ENCODE measurements at regions not wholly inside any gene's neighbourhood (a gene's known extent, or its start where the extent isn't known, plus 50 kb on each side); places are given as distances from the start of the nearest gene placed in this dataset.

DNA sequence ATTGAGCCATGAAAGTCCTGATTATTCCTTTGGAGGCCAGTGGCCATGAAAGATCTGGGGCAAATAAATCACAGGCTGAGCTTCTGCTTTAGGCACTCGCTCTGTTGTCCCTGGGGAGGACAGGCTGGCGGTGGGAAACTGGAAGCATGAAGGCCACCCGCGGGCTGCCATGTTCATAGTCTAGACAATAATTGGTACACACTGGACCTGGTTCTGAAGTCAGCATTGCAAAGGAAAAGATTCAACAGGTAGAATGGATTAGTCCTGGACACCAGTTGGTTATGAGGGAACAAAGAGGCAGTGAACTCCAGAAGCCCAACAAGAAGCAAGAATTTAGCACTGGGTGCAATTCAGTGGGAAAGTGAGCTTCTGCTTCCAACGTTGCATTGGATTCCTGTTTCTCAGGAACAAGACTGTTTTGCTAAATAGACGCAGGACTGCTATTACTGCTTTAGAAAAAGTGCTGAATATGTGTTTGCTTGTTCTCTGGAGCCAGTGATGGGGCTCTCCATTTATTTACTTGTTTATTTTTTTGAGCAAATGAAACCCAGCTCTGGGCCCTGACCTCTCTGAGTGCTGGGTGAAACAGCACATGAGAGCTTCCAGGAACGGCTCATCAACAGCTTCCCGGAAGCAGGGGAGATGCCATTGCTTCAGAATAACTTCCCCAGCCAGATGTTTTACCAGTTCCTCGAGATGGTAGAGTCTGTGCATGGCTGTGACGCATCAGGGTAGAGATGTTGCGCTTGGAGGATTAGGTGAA is 336.4 kb downstream of the ZNF536 start:
- Histone ChIP-seq H3K27ac (ENCODE audit: low read depth, low read length, severe bottlenecking) (no peak overlapping the region), H3K9me3 (ENCODE audit: control insufficient read depth, low read length) (no peaks in the 10 kb centered on the region), H3K4me3 (ENCODE audit: extremely low read depth, insufficient read depth, low read length, poor library complexity, severe bottlenecking) (no peak overlapping the region), H3K36me3 (ENCODE audit: control insufficient read depth, insufficient read depth, low read length) (no peaks in the 10 kb centered on the region), H3K4me1 (ENCODE audit: control insufficient read depth, insufficient read depth, low read length, poor library complexity, severe bottlenecking) (no peaks in the 10 kb centered on the region)
- 94 to 97% methylated on average over 8 to 10 of the region's 11 CpGs for WGBS, 2 experiments (ENCODE audit: insufficient coverage in 2 of 2)

DNA sequence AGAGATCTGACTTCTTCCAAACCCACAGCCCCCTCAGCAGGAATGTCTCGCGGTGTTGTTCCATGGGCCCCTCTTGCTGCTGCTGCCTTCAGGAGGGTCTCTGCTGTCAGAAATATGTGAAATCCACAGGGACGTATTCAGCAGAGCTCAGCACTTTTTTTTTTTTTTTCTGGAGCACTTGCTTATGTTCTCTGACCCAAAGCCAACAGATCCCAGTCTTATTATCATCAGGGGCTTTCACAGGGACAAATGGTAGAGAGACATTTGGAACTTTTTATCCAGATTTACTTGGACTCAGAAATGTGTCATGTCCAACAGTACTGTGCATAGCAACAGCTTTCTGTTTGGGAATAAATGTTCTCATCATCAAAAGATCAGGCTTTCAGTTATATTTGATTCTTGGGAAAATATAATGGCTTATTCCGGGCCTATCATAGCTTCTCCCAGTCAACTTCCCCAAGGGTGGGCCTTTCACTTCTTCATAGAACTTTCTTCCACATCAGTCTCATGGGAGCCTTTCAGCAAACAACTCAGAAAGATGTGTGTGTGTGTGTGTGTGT is 332.7 kb downstream of the ZNF536 start:
- 80 to 89% methylated on average over 3 of the region's 4 CpGs for WGBS, 2 experiments (ENCODE audit: insufficient coverage in 2 of 2)
- no peak overlapping the region for H3K27ac ChIP-seq (ENCODE audit: low read depth, low read length, severe bottlenecking)
- no peaks in the 10 kb centered on the region for H3K9me3 ChIP-seq (ENCODE audit: control insufficient read depth, low read length)
- H3K4me3 ChIP-seq (ENCODE audit: extremely low read depth, insufficient read depth, low read length, poor library complexity, severe bottlenecking), result no peak overlapping the region
- no peaks in the 10 kb centered on the region for H3K36me3 ChIP-seq (ENCODE audit: control insufficient read depth, insufficient read depth, low read length)
- no peaks in the 10 kb centered on the region for H3K4me1 ChIP-seq (ENCODE audit: control insufficient read depth, insufficient read depth, low read length, poor library complexity, severe bottlenecking)

DNA sequence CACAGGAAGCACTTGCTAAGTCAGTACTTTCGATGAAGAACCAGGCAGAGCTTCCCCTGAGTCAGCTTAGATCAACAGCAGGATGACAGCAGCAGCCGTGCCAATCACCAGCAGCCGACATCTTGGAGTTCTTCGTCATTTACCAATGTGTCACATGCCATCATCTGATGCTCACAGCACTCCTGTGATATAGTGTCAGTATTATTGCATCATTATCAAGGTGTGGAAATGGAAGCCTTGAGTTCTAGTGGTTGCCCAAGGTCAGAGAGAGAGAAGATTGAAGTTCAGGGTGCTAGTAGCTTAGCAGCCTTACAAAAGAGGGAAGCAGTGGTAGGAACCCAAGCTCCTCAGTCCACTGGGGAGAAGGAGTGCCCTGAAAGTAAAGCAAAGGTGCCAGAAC is 331.5 kb downstream of the ZNF536 start:
- Histone ChIP-seq H3K4me3 (ENCODE audit: extremely low read depth, insufficient read depth, low read length, poor library complexity, severe bottlenecking) (no peak overlapping the region), H3K36me3 (ENCODE audit: control insufficient read depth, insufficient read depth, low read length) (no peaks in the 10 kb centered on the region), H3K4me1 (ENCODE audit: control insufficient read depth, insufficient read depth, low read length, poor library complexity, severe bottlenecking) (no peaks in the 10 kb centered on the region), H3K27ac (ENCODE audit: low read depth, low read length, severe bottlenecking) (no peak overlapping the region), H3K9me3 (ENCODE audit: control insufficient read depth, low read length) (no peaks in the 10 kb centered on the region)
- 92 to 94% methylated on average over 3 of the region's 4 CpGs for WGBS, 2 experiments (ENCODE audit: insufficient coverage in 2 of 2)

DNA sequence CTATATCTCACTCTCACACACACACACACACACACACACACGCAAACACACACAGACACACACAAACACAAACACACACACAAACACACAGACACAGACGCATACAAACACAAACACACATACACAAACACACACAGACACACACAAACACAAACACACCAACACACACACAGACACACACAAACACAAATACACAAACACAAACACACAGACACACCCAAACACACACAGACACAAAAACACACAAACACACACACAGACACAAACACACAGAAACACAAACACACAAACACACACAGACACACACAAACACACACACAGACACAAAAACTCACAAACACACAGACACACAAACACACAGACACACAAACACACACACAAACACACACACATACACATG is 329.0 kb downstream of the ZNF536 start:
- 83 to 92% methylated on average over 1 of the region's 2 CpGs for WGBS, 2 experiments (ENCODE audit: insufficient coverage in 2 of 2)
- Histone ChIP-seq H3K4me3 (ENCODE audit: extremely low read depth, insufficient read depth, low read length, poor library complexity, severe bottlenecking) (no peak overlapping the region), H3K36me3 (ENCODE audit: control insufficient read depth, insufficient read depth, low read length) (no peaks in the 10 kb centered on the region)

DNA sequence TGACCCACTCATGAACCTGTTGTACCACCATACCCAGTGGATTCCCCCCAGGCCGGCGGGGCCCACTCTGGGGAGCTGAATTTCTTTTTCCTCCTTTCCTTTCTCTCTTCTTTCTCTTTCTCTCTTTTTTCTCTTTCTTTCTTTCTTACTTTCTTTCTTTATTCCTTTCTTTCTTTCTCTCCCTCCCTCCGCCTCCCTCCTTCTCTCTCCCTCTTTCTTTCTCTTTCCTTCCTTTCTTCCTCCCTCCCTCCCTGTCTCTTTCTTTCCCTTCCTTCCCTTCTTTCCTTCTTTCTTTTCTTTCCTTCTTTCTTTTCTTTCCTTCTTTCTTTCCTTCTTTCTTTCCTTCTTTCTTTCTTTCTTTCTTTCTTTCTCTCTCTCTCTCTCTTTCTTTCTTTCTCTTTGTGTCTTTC is 327.7 kb downstream of the ZNF536 start:
- Histone ChIP-seq H3K27ac (ENCODE audit: low read depth, low read length, severe bottlenecking) (no peak overlapping the region), H3K4me3 (ENCODE audit: extremely low read depth, insufficient read depth, low read length, poor library complexity, severe bottlenecking) (no peak overlapping the region)
- 92 to 100% methylated on average over 3 of the region's 3 CpGs for WGBS, 2 experiments (ENCODE audit: insufficient coverage in 2 of 2)

More for the DNA sequence above, 329.0 kb downstream of the ZNF536 start:
- Histone ChIP-seq H3K9me3 (ENCODE audit: control insufficient read depth, low read length) (no peaks in the 10 kb centered on the region), H3K4me1 (ENCODE audit: control insufficient read depth, insufficient read depth, low read length, poor library complexity, severe bottlenecking) (no peaks in the 10 kb centered on the region), H3K27ac (ENCODE audit: low read depth, low read length, severe bottlenecking) (no peak overlapping the region)

DNA sequence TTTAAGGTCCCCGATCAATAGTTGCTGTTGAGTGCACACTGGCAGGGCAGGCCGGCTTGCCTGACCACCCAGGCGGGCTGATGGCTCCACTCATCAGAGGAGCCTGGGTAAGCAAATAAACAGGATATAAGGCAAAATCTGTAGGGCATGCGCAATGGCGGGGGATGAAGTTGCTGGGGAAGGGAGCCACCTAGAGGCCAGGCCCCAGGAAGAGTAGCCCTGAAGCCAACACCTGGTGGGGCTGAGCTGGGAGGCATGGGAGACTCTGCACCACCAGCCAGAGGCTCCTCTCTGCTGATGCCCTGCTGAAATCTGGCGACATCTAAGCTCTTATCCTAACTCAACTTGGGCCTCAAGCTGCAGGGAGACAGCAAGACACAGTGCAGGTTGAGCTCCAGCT is 324.3 kb downstream of the ZNF536 start:
- WGBS, 2 experiments (ENCODE audit: insufficient coverage in 2 of 2), result 35 to 39% methylated on average over 5 to 6 of the region's 6 CpGs
- peaks cover 2% of the 10 kb centered on the region for H3K4me1 ChIP-seq (ENCODE audit: control insufficient read depth, insufficient read depth, low read length, poor library complexity, severe bottlenecking)

More for the DNA sequence above, 327.7 kb downstream of the ZNF536 start:
- no peaks in the 10 kb centered on the region for H3K36me3 ChIP-seq (ENCODE audit: control insufficient read depth, insufficient read depth, low read length)
- H3K9me3 ChIP-seq (ENCODE audit: control insufficient read depth, low read length), result no peaks in the 10 kb centered on the region
- no peaks in the 10 kb centered on the region for H3K4me1 ChIP-seq (ENCODE audit: control insufficient read depth, insufficient read depth, low read length, poor library complexity, severe bottlenecking)

DNA sequence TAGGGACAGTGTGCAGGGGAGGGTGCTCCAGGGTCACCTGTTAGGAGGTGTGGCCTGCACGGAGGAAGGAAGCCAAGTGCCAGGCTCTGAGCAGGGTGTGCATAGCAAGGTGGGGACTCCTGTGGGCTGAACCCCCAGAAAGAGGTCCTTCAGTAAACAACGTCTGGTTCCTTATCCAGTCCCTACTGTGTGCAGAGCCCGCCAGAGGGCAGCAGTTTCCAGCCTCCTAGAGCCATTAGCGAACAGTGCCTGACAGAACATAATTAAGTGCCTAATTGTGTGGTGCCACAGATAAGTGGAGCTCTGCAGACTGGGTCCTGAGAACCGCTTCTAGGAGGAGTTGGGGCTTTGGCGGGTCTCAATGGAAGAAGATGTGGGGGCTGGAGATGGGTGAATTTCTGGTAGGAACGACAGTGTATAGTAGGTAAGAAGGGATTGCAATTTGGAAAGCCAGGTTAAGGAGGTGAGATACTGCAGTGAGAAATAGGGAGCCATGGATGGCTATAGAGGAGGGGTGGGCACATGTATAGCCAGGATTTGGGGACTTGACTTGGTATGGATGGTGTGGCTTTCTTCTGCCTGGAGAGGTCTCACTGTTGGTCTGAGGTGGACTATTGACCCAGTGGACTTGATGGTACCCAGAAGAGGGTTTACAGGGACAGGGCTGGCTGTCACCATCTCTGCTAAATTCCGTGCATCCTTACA is 323.1 kb downstream of the ZNF536 start:
- WGBS, 2 experiments (ENCODE audit: insufficient coverage in 2 of 2), result 73 to 79% methylated on average over 5 to 8 of the region's 8 CpGs

More for the DNA sequence above, 324.3 kb downstream of the ZNF536 start:
- Histone ChIP-seq H3K4me3 (ENCODE audit: extremely low read depth, insufficient read depth, low read length, poor library complexity, severe bottlenecking) (no peak overlapping the region), H3K9me3 (ENCODE audit: control insufficient read depth, low read length) (no peaks in the 10 kb centered on the region), H3K36me3 (ENCODE audit: control insufficient read depth, insufficient read depth, low read length) (no peaks in the 10 kb centered on the region), H3K27ac (ENCODE audit: low read depth, low read length, severe bottlenecking) (no peak overlapping the region)

DNA sequence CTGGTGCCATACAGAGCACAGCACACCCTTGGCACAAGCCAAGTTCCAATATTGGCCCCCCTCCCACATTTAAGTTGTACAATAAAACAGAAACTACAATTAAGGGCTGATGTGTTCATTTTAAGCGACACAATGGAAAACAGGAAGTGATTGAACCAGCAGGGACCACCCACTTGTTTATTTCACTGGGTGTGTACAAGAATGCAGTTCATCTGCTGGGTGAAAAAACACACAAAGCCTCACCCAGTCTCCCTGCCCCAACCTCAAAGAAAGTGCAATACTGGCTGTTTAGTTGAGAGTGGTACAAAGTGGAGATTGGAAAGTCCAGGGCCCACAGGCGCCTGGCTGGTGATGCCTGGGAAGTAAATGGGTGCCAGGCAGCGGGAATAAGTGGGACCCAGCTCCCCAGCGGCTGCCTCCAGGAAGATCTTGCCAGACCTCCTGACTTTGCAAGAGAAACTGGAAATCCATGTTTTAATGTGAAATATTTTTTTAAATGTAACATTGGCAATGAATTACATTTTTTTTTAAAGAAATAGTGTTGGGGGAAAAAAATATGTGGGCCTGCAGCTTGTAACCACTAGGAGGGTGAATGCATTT is 322.1 kb downstream of the ZNF536 start:
- WGBS, 2 experiments (ENCODE audit: insufficient coverage in 2 of 2), result 92 to 100% methylated on average over 3 to 4 of the region's 4 CpGs
- H3K4me1 ChIP-seq (ENCODE audit: control insufficient read depth, insufficient read depth, low read length, poor library complexity, severe bottlenecking), result peaks cover 8% of the 10 kb centered on the region
- no peak overlapping the region for H3K27ac ChIP-seq (ENCODE audit: low read depth, low read length, severe bottlenecking)
- H3K9me3 ChIP-seq (ENCODE audit: control insufficient read depth, low read length), result no peaks in the 10 kb centered on the region
- H3K36me3 ChIP-seq (ENCODE audit: control insufficient read depth, insufficient read depth, low read length), result no peaks in the 10 kb centered on the region
- H3K4me3 ChIP-seq (ENCODE audit: extremely low read depth, insufficient read depth, low read length, poor library complexity, severe bottlenecking), result no peak overlapping the region

More for the DNA sequence above, 323.1 kb downstream of the ZNF536 start:
- Histone ChIP-seq H3K36me3 (ENCODE audit: control insufficient read depth, insufficient read depth, low read length) (no peaks in the 10 kb centered on the region), H3K9me3 (ENCODE audit: control insufficient read depth, low read length) (no peaks in the 10 kb centered on the region), H3K4me1 (ENCODE audit: control insufficient read depth, insufficient read depth, low read length, poor library complexity, severe bottlenecking) (peaks cover 8% of the 10 kb centered on the region), H3K4me3 (ENCODE audit: extremely low read depth, insufficient read depth, low read length, poor library complexity, severe bottlenecking) (no peak overlapping the region), H3K27ac (ENCODE audit: low read depth, low read length, severe bottlenecking) (no peak overlapping the region)

DNA sequence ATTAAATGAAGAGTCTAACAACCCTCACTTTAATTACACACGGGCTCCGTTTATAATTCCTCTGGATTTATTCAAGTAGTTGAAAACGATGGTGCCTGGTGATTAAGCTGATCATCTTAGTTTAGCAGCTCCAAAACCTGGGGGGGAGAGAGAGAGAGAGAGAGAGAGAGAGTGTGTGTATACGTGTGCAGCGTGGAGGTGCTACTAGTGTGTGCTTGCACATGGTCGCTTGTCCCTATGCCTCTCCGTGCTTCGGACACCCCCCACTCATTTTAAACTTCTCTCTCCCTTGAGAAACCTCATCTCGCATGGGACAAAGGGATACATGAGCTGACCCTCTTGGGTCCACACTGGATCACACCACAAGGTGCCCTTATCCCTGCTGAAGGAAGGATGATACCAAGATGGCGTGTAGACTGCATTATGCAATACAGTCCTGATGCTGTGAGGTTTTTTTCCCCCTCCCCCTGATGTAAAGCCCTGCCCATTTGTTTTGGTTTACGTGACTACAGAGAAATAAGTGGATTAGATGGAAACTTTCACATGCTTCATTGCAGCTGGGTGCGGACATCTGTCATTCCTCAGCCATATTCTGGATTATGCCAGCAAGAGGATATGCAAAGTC is 320.8 kb downstream of the ZNF536 start:
- H3K4me3 ChIP-seq (ENCODE audit: extremely low read depth, insufficient read depth, low read length, poor library complexity, severe bottlenecking), result no peak overlapping the region
- no peak overlapping the region for H3K27ac ChIP-seq (ENCODE audit: low read depth, low read length, severe bottlenecking)
- WGBS, 2 experiments (ENCODE audit: insufficient coverage in 2 of 2), result 87 to 92% methylated on average over 4 of the region's 12 CpGs
- no peaks in the 10 kb centered on the region for H3K36me3 ChIP-seq (ENCODE audit: control insufficient read depth, insufficient read depth, low read length)
- H3K9me3 ChIP-seq (ENCODE audit: control insufficient read depth, low read length), result no peaks in the 10 kb centered on the region
- peaks cover 8% of the 10 kb centered on the region for H3K4me1 ChIP-seq (ENCODE audit: control insufficient read depth, insufficient read depth, low read length, poor library complexity, severe bottlenecking)

DNA sequence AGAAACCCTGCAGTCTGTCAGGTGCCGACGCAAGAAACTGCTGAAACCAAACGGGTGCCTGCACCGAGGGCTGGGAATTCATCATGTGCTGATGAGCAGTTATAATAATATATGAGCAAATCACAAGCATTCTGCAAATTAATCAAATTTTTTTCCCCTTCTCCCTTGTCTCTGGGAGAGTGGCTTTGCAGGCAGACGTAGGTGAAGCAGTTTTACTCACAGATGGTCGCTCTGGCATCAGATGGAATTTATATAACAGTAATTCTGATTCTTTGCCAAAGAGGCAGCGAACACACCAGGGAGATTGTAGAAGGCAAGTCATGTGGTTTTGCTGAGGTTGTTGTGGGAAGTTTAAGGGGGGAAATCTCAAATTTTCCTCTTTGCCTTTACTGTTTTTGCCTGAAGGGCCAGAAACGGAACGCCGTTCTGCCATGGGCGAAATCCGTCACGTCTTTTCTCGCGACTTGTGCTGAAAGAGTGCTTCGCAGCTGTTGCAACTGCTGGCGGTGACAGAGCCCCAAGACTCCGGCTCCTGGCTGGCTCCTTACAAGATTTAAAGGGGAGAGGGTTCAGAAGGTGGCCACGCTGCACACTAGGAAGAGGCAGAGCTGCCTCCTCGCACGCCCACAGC is 320.1 kb downstream of the ZNF536 start:
- Histone ChIP-seq H3K9me3 (ENCODE audit: control insufficient read depth, low read length) (no peaks in the 10 kb centered on the region), H3K4me1 (ENCODE audit: control insufficient read depth, insufficient read depth, low read length, poor library complexity, severe bottlenecking) (peaks cover 8% of the 10 kb centered on the region), H3K4me3 (ENCODE audit: extremely low read depth, insufficient read depth, low read length, poor library complexity, severe bottlenecking) (no peak overlapping the region), H3K36me3 (ENCODE audit: control insufficient read depth, insufficient read depth, low read length) (no peaks in the 10 kb centered on the region), H3K27ac (ENCODE audit: low read depth, low read length, severe bottlenecking) (no peak overlapping the region)
- 81 to 84% methylated on average over 16 to 17 of the region's 21 CpGs for WGBS, 2 experiments (ENCODE audit: insufficient coverage in 2 of 2)
